ENCODE measurements at regions not wholly inside any gene's neighbourhood (a gene's known extent, or its start where the extent isn't known, plus 50 kb on each side); places are given as distances from the start of the nearest gene placed in this dataset.

DNA sequence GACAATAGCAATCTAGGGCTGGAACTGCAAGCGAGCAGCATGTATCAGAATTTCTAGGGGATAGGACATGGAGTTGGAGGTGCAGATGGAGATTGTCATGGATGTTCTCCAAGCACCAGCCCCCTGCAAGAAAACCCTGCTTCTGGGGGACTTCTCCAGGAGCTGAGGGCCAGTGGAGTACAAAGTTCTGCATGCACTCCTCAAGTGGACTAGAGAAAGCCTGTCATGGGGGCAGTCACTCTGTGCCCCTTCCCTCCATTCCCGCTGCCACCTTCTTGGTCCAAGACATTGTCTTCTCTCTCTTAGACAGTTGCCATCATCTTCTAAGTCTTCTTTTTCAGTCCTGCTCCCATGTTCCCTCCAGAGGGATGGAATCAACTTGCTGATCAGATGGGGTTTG, 87.9 kb downstream of the AIPL1 start:
- TF ChIP-seq CTCF (IDR thresholded peaks at IDR 0.05; ENCODE audit: poor library complexity) = no peak
- TF ChIP-seq EZH2 (IDR thresholded peaks at IDR 0.05; ENCODE audit: borderline replicate concordance) = no peak
